SK-N-SH (cell line): ENCODE measurements at regions not wholly inside any gene's neighbourhood (a gene's known extent, or its start where the extent isn't known, plus 50 kb on each side); places are given as distances from the start of the nearest gene placed in this dataset.
"Not testable (repeated sequence)": the region's sequence is repeated elsewhere in the genome, so short reads cannot be mapped to it uniquely, and the experiment has no call there.

ENCODE experiments used
- CTCF ChIP-seq: fragments of 200-600 bp; sonication (generic); IDR thresholded peaks from 2 replicates; pipeline ENCODE4 v1.6.1; 2017; ENCODE audit warnings: antibody characterized with exemption, mild to moderate bottlenecking, moderate library complexity
- EZH2phosphoT487 ChIP-seq: fragments of 200-600 bp; sonication (generic); IDR thresholded peaks from 2 replicates; pipeline ENCODE4 v1.6.1; 2017; ENCODE audit warnings: low read depth, mixed run types, mild to moderate bottlenecking, antibody characterized with exemption, moderate library complexity, borderline replicate concordance
- FOXM1 ChIP-seq: IDR thresholded peaks from 2 replicates; pipeline ENCODE4 v1.4.0; 2012; ENCODE audit warnings: low read depth, mild to moderate bottlenecking
- GABPA ChIP-seq: IDR thresholded peaks from 2 replicates; pipeline ENCODE4 v1.4.0; 2012; ENCODE audit warnings: low read depth, mild to moderate bottlenecking
- IRF3 ChIP-seq: fragments of 150-350 bp; IDR thresholded peaks from 2 replicates; pipeline ENCODE4 v1.6.1; 2016; ENCODE audit warnings: mild to moderate bottlenecking, low read depth, low read length
- MEF2A ChIP-seq: IDR thresholded peaks from 2 replicates; pipeline ENCODE4 v1.4.0; 2012; ENCODE audit warnings: low read depth, borderline replicate concordance
- POLR2AphosphoS5 ChIP-seq: IDR thresholded peaks from 2 replicates; pipeline ENCODE4 v1.6.1; 2012; ENCODE audit warnings: low read depth, low read length
- RCOR1 ChIP-seq: fragments of 150-350 bp; IDR thresholded peaks from 2 replicates; pipeline ENCODE4 v1.6.1; 2017; ENCODE audit warnings: antibody characterized with exemption, low read length
- REST ChIP-seq: IDR thresholded peaks from 2 replicates; pipeline ENCODE4 v1.6.1; 2012; ENCODE audit warnings: mild to moderate bottlenecking, low read depth, low read length, moderate library complexity
- SIN3A ChIP-seq: IDR thresholded peaks from 2 replicates; pipeline ENCODE4 v1.6.1; 2012; ENCODE audit warnings: low read depth, mild to moderate bottlenecking, low read length, moderate library complexity, borderline replicate concordance
- TAF1 ChIP-seq: IDR thresholded peaks from 2 replicates; pipeline ENCODE4 v1.6.1; 2012; ENCODE audit warnings: low read depth, mild to moderate bottlenecking, low read length, moderate library complexity, borderline replicate concordance
- TCF12 ChIP-seq: IDR thresholded peaks from 2 replicates; pipeline ENCODE4 v1.4.0; 2012
- TEAD4 ChIP-seq: IDR thresholded peaks from 2 replicates; pipeline ENCODE4 v1.4.0; 2012; ENCODE audit warnings: mild to moderate bottlenecking, borderline replicate concordance; ENCODE audit not compliant: insufficient read depth
- USF2 ChIP-seq: fragments of 150-350 bp; IDR thresholded peaks from 2 replicates; pipeline ENCODE4 v1.6.1; 2017; ENCODE audit warnings: antibody characterized with exemption, low read length, low read depth, borderline replicate concordance

- not testable (repeated sequence) for TF ChIP-seq REST, IRF3, POLR2AphosphoS5, GABPA, MEF2A, TEAD4, FOXM1, RCOR1, CTCF, EZH2phosphoT487, TAF1, USF2, SIN3A, TCF12
These were observed 2899.6 kb downstream of the RPIA start for GRCh38 chr2:91591066-91591465.
